ENCODE measurements at regions not wholly inside any gene's neighbourhood (a gene's known extent, or its start where the extent isn't known, plus 50 kb on each side); places are given as distances from the start of the nearest gene placed in this dataset.

GRCh38 chr6:28838634-28839442, 84.9 kb downstream of the TRIM27 start:
- peak; percentile 53 for DNase-seq (ENCODE audit: low read depth, low spot score)

- no peak for DNase-seq (ENCODE audit: low read depth, low spot score)
These were observed 84.2 kb downstream of the TRIM27 start for GRCh38 chr6:28839443-28840120.

DNA sequence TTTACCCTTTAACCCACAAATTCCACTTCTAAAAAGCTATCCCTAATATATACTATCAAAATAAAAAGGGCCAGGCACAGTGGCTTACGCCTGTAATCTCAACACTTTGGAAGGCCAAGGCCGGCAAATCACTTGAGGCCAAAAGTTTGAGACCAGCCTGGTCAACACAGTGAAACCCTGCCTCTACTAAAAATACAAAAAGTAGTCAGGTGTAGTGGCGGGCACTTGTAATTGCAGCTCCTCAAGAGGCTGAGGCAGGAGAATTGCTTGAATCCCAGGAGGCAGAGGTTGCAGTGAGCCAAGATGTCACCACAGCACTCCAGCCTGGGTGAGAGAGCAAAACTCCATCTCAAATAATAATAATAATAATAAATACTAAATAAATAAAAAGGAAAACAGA, 82.5 kb downstream of the TRIM27 start:
- no peak for DNase-seq (ENCODE audit: low read depth, low spot score)

- DNase-seq (ENCODE audit: low read depth, low spot score), result peak; percentile 17
These were observed 75.0 kb downstream of the TRIM27 start for GRCh38 chr6:28848756-28849155.

Measured in activated CD4-positive, CD25-positive, alpha-beta regulatory T cell treated with anti-CD3 and anti-CD28 coated beads, Interleukin-2, amount 50 U/mL, for 16 hours (primary cell).